GM23338 (cell line): ENCODE measurements at regions not wholly inside any gene's neighbourhood (a gene's known extent, or its start where the extent isn't known, plus 50 kb on each side); places are given as distances from the start of the nearest gene placed in this dataset.

ENCODE experiments used
- ATAC-seq: fragments of 200-7000 bp; cut with Tn5 transposase; 3 replicates; pipeline ENCODE4 v1.9.1; 2020
- DNase-seq: peaks from one replicate; pipeline ENCODE4 v3.0.0-alpha.2; 2015; ENCODE audit warnings: low spot score
- H2AFZ ChIP-seq: fragments of 200-600 bp; sonication (generic); 2 replicates; pipeline ENCODE4 v1.8.0; 2016; ENCODE audit warnings: antibody characterized with exemption, mild to moderate bottlenecking, moderate library complexity
- H3F3A ChIP-seq: fragments of 200-600 bp; sonication (generic); replicated peaks from 2 replicates; pipeline ENCODE4 v1.8.0; 2017; ENCODE audit warnings: antibody characterized with exemption, mixed run types, low read depth
- H3K27ac ChIP-seq: fragments of 200-600 bp; sonication (generic); 2 replicates; pipeline ENCODE4 v1.6.1; 2016; ENCODE audit warnings: low read depth
- H3K27me3 ChIP-seq: fragments of 200-600 bp; sonication (generic); 2 replicates; pipeline ENCODE4 v1.8.0; 2016; ENCODE audit warnings: mild to moderate bottlenecking, mixed run types, moderate library complexity; ENCODE audit not compliant: insufficient read depth
- H3K36me3 ChIP-seq: fragments of 200-600 bp; sonication (generic); 2 replicates; pipeline ENCODE4 v1.8.0; 2016; ENCODE audit warnings: mild to moderate bottlenecking; ENCODE audit not compliant: insufficient read depth
- H3K4me1 ChIP-seq: fragments of 200-600 bp; sonication (generic); 2 replicates; pipeline ENCODE4 v1.8.0; 2016; ENCODE audit warnings: mild to moderate bottlenecking, moderate library complexity; ENCODE audit not compliant: insufficient read depth
- H3K4me2 ChIP-seq: fragments of 200-600 bp; sonication (generic); 2 replicates; pipeline ENCODE4 v1.7.1; 2017; ENCODE audit warnings: mixed run types
- H3K4me3 ChIP-seq: fragments of 200-600 bp; sonication (generic); 2 replicates; pipeline ENCODE4 v1.6.1; 2016; ENCODE audit warnings: mixed run types
- H3K79me2 ChIP-seq: fragments of 200-600 bp; sonication (generic); replicated peaks from 2 replicates; pipeline ENCODE4 v1.8.0; 2017; ENCODE audit warnings: mild to moderate bottlenecking; ENCODE audit not compliant: insufficient read depth
- H3K9me2 ChIP-seq: fragments of 200-600 bp; sonication (generic); 2 replicates; pipeline ENCODE4 v1.8.0; 2017; ENCODE audit not compliant: insufficient read depth
- H4K20me1 ChIP-seq: fragments of 200-600 bp; sonication (generic); replicated peaks from 2 replicates; pipeline ENCODE4 v1.8.0; 2017; ENCODE audit warnings: mild to moderate bottlenecking; ENCODE audit not compliant: insufficient read depth
- H3K27ac Mint-ChIP-seq: 2 replicates; pipeline ENCODE4 v1.8.0; 2020; ENCODE audit warnings: inconsistent platforms, mild to moderate bottlenecking, moderate library complexity, mixed read lengths
- H3K27me3 Mint-ChIP-seq: 3 replicates; pipeline ENCODE4 v1.8.0; 2022; ENCODE audit warnings: low read depth, mild to moderate bottlenecking, moderate library complexity, mixed read lengths, inconsistent platforms; ENCODE audit not compliant: insufficient read depth, poor library complexity
- H3K36me3 Mint-ChIP-seq: 3 replicates; pipeline ENCODE4 v1.8.0; 2021; ENCODE audit warnings: low read depth, mild to moderate bottlenecking, inconsistent platforms, moderate library complexity, mixed read lengths
- H3K4me1 Mint-ChIP-seq: 3 replicates; pipeline ENCODE4 v1.8.0; 2020; ENCODE audit warnings: mild to moderate bottlenecking, inconsistent platforms, mixed read lengths
- H3K4me3 Mint-ChIP-seq: 3 replicates; pipeline ENCODE4 v1.8.0; 2021; ENCODE audit warnings: moderate library complexity, mild to moderate bottlenecking, inconsistent platforms, mixed read lengths
- H3K9me3 Mint-ChIP-seq: 3 replicates; pipeline ENCODE4 v1.8.0; 2020; ENCODE audit warnings: moderate library complexity, mild to moderate bottlenecking, inconsistent platforms, mixed read lengths
- CREB1 ChIP-seq: fragments of 250-450 bp; sonication (Bioruptor Pico); IDR thresholded peaks from 2 replicates; pipeline ENCODE4 v1.5.0; 2020; ENCODE audit warnings: low read depth, mild to moderate bottlenecking, moderate library complexity
- CTCF ChIP-seq, 2 experiments: fragments of 200-600 bp in 1 of 2; sonication (generic) in 1 of 2; conservative IDR thresholded peaks; 2 replicates each; pipeline versions ENCODE4 v1.5.1 to v1.6.1; 2016 to 2017; ENCODE audit warnings: antibody characterized with exemption in 2 of 2, low read depth in 2 of 2, mild to moderate bottlenecking in 2 of 2, moderate library complexity in 1 of 2
- ETS1 ChIP-seq: IDR thresholded peaks from 2 replicates; pipeline ENCODE4 v1.6.1; 2016; ENCODE audit warnings: antibody characterized with exemption
- EZH2 ChIP-seq: fragments of 200-600 bp; sonication (generic); IDR thresholded peaks from one replicate; pipeline ENCODE4 v1.8.0; 2017; ENCODE audit warnings: antibody characterized with exemption, mild to moderate bottlenecking, low read depth; ENCODE audit not compliant: unreplicated experiment
- EZH2phosphoT487 ChIP-seq: fragments of 200-600 bp; sonication (generic); IDR thresholded peaks from one replicate; pipeline ENCODE4 v1.8.1; 2018; ENCODE audit warnings: antibody characterized with exemption; ENCODE audit not compliant: unreplicated experiment
- JUNB ChIP-seq: IDR thresholded peaks from one replicate; pipeline ENCODE4 v1.6.1; 2016; ENCODE audit warnings: antibody characterized with exemption; ENCODE audit not compliant: unreplicated experiment
- NANOG ChIP-seq: IDR thresholded peaks from 2 replicates; pipeline ENCODE4 v1.6.1; 2016; ENCODE audit warnings: antibody characterized with exemption, borderline replicate concordance
- POLR2AphosphoS5 ChIP-seq: IDR thresholded peaks from 2 replicates; pipeline ENCODE4 v1.6.1; 2016; ENCODE audit warnings: antibody characterized with exemption, low read depth
- REST ChIP-seq: IDR thresholded peaks from one replicate; pipeline ENCODE4 v1.6.1; 2018; ENCODE audit warnings: antibody characterized with exemption; ENCODE audit not compliant: unreplicated experiment
- STAT1 ChIP-seq: IDR thresholded peaks from one replicate; pipeline ENCODE4 v1.6.1; 2016; ENCODE audit warnings: antibody characterized with exemption; ENCODE audit not compliant: unreplicated experiment
- ZNF114 ChIP-seq: fragments of 250-450 bp; sonication (Bioruptor Pico); IDR thresholded peaks from 2 replicates; pipeline ENCODE4 v1.5.0; 2020; ENCODE audit warnings: mild to moderate bottlenecking, moderate library complexity
- ZNF331 ChIP-seq: fragments of 250-450 bp; sonication (Bioruptor Pico); IDR thresholded peaks from 2 replicates; pipeline ENCODE4 v1.5.0; 2020; ENCODE audit warnings: low read depth, mild to moderate bottlenecking, moderate library complexity
- ZNF462 ChIP-seq: fragments of 250-450 bp; sonication (Bioruptor Pico); IDR thresholded peaks from 2 replicates; pipeline ENCODE4 v1.5.0; 2020; ENCODE audit warnings: mild to moderate bottlenecking, moderate library complexity

GRCh38 chr9:86638109-86638508, 283.9 kb upstream of the TUT7 start:
- no peak overlapping the region for H3K4me3 Mint-ChIP-seq

More at GRCh38 chr9:86638109-86638508, 283.9 kb upstream of the TUT7 start:
- Mint-ChIP-seq H3K36me3 (no peaks in the 10 kb centered on the region), H3K27me3 (peaks cover 5% of the 10 kb centered on the region), H3K9me3 (no peaks in the 10 kb centered on the region; the same call in 2 of the 3 replicates), H3K4me1 (peaks cover 11% of the 10 kb centered on the region), H3K27ac (no peak overlapping the region)
- no peaks in the 10 kb centered on the region for H3K79me2 ChIP-seq
- H3K4me2 ChIP-seq: no peak overlapping the region
- H3K36me3 ChIP-seq: no peaks in the 10 kb centered on the region
- no peak for DNase-seq
- ATAC-seq: no peak; the same call in 2 of the 3 replicates
- no peak overlapping the region for H3K27ac ChIP-seq
- TF ChIP-seq EZH2phosphoT487 (no peak), ETS1 (no peak), CREB1 (CRISPR knock-in tag) (no peak), ZNF114 (no peak), CTCF (conservative IDR thresholded peaks at IDR 0.05; ENCODE audit: low read depth in 2 of 2) (no peak), REST (no peak), POLR2AphosphoS5 (no peak), EZH2 (no peak), NANOG (no peak), ZNF331 (no peak), JUNB (no peak), ZNF462 (no peak), STAT1 (no peak)
- no peaks in the 10 kb centered on the region for H3K4me1 ChIP-seq
- H2AFZ ChIP-seq: peak overlapping the region; percentile 44; the same call in 1 of the 2 replicates
- H3K4me3 ChIP-seq: no peak overlapping the region
- no peaks in the 10 kb centered on the region for H3K27me3 ChIP-seq
- no peaks in the 10 kb centered on the region for H4K20me1 ChIP-seq
- no peaks in the 10 kb centered on the region for H3K9me2 ChIP-seq
- no peaks in the 10 kb centered on the region for H3F3A ChIP-seq
